Skeletal muscle satellite cell (primary cell): ENCODE measurements at regions not wholly inside any gene's neighbourhood (a gene's known extent, or its start where the extent isn't known, plus 50 kb on each side); places are given as distances from the start of the nearest gene placed in this dataset.
"Not testable (repeated sequence)": the region's sequence is repeated elsewhere in the genome, so short reads cannot be mapped to it uniquely, and the experiment has no call there.

Experiments
- H3K27me3 ChIP-seq: 2 replicates; pipeline ENCODE4 v1.7.0; 2013; ENCODE audit warnings: low read length; ENCODE audit not compliant: control insufficient read depth, insufficient read depth
- H3K36me3 ChIP-seq: 2 replicates; pipeline ENCODE4 v1.7.0; 2013; ENCODE audit warnings: mild to moderate bottlenecking, control low read depth, low read length; ENCODE audit not compliant: insufficient read depth
- H3K4me1 ChIP-seq: 2 replicates; pipeline ENCODE4 v1.7.0; 2013; ENCODE audit warnings: low read length; ENCODE audit not compliant: control insufficient read depth, insufficient read depth
- H3K4me2 ChIP-seq: 2 replicates; pipeline ENCODE4 v1.7.0; 2013; ENCODE audit warnings: mild to moderate bottlenecking, low read length
- H3K4me3 ChIP-seq: 2 replicates; pipeline ENCODE4 v1.7.0; 2013; ENCODE audit warnings: low read length
- H3K9ac ChIP-seq: 2 replicates; pipeline ENCODE4 v1.7.0; 2013; ENCODE audit warnings: mild to moderate bottlenecking, low read depth, low read length, moderate library complexity
- H3K9me3 ChIP-seq: replicated peaks from 2 replicates; pipeline ENCODE4 v1.7.0; 2013; ENCODE audit warnings: mild to moderate bottlenecking, control low read depth, low read length

DNA sequence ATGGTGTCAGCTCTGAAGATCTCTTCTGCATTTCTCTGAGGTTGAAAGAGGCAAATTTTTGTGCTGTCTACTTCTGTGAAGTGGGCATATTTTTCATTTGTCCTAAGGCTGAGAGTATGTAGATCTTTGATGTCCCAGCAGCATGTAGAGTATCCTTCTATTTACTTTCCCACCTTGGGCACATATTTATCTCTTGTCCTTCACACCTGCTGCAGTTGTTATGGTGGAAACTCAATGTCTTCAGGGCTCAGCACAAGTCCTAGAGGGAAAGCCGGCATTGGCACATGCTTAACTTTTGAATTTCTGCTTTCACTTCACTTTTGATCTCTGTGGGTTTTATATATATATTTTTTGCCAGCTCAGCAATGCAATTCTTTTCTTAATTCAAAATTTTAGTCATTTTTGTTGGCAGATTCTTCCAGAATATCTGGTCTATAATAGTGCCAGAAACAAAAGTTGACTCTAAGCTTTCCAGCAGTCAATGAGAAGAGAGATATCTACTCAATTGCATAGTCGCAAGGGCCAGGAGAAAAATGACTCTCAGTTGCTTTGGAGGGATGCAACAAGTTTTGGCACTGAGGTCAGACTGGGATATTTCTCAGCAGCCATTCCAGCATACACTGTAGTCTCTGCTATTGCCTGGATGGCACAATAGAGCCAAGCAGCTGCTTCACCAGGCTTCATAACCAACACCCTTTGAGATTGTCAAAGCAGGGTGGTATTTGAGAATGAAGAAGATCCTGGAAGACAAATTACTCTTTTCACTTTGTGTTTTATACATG is 127.8 kb upstream of the FAT1 start:
- Histone ChIP-seq H3K36me3 (no peaks in the 10 kb centered on the region), H3K9me3 (no peaks in the 10 kb centered on the region), H3K27me3 (no peaks in the 10 kb centered on the region), H3K4me1 (peaks cover 4% of the 10 kb centered on the region), H3K9ac (no peak overlapping the region), H3K4me2 (no peak overlapping the region), H3K4me3 (no peak overlapping the region)

GRCh38 chr4:186852073-186852420 is 128.4 kb upstream of the FAT1 start:
- Histone ChIP-seq H3K4me1 (peaks cover 2% of the 10 kb centered on the region), H3K36me3 (no peaks in the 10 kb centered on the region), H3K4me3 (no peak overlapping the region), H3K9ac (no peak overlapping the region), H3K27me3 (no peaks in the 10 kb centered on the region), H3K4me2 (no peak overlapping the region), H3K9me3 (no peaks in the 10 kb centered on the region)

GRCh38 chr4:186852964-186853391 is 129.3 kb upstream of the FAT1 start:
- H3K4me1 ChIP-seq: peaks cover 2% of the 10 kb centered on the region
- H3K9ac ChIP-seq: no peak overlapping the region
- H3K9me3 ChIP-seq: no peaks in the 10 kb centered on the region
- H3K4me3 ChIP-seq: no peak overlapping the region
- H3K36me3 ChIP-seq: no peaks in the 10 kb centered on the region
- no peaks in the 10 kb centered on the region for H3K27me3 ChIP-seq
- no peak overlapping the region for H3K4me2 ChIP-seq

- no peak overlapping the region for H3K4me3 ChIP-seq
- no peaks in the 10 kb centered on the region for H3K9me3 ChIP-seq
- no peak overlapping the region for H3K4me2 ChIP-seq
- H3K9ac ChIP-seq: no peak overlapping the region
- peaks cover 2% of the 10 kb centered on the region for H3K4me1 ChIP-seq
- H3K36me3 ChIP-seq: no peaks in the 10 kb centered on the region
- H3K27me3 ChIP-seq: no peaks in the 10 kb centered on the region
These were observed 130.6 kb upstream of the FAT1 start for GRCh38 chr4:186854256-186854655.

DNA sequence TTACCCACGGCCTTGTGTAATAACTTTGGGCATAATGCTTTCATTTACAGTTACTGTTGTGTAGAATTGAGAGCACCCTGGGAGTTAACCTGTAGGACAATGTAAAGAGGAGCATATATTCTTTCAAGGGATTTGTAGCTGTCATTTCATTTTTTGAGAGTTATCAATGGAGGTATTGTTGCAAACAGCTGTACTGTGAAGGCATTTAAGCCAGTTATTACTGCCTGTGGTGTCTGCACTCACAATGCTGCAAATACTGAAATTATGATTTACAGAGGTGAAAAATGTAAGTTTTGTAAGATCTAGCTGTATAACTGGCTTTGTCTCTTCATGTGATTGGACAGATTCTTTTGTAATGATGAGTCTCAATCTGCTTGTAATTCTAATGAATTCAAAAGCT is 131.5 kb upstream of the FAT1 start:
- H3K36me3 ChIP-seq: no peaks in the 10 kb centered on the region
- no peak overlapping the region for H3K4me2 ChIP-seq
- no peak overlapping the region for H3K9ac ChIP-seq
- H3K9me3 ChIP-seq: no peaks in the 10 kb centered on the region
- H3K4me3 ChIP-seq: no peak overlapping the region
- H3K27me3 ChIP-seq: no peaks in the 10 kb centered on the region
- H3K4me1 ChIP-seq: peaks cover 2% of the 10 kb centered on the region

DNA sequence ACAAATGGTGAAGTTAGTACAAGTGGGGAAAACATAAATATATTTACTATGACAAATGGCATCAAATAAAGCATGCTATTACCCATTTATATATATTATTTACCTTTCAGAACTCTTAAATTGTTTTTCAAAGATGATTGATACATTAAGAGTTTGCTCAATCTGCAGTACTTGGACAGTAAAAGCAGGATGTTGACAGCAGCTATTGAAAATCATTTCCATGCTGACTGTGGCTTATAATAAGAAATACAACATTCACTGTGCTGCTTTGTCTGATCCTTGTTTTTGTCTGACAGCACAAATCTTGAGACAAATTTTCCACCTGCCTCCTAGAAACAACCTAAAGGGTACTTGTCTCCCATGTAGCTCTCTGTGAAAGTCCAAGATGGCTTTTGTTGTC is 134.1 kb upstream of the FAT1 start:
- Histone ChIP-seq H3K9me3 (no peaks in the 10 kb centered on the region), H3K27me3 (no peaks in the 10 kb centered on the region), H3K9ac (no peak overlapping the region), H3K36me3 (no peaks in the 10 kb centered on the region), H3K4me3 (no peak overlapping the region), H3K4me2 (no peak overlapping the region), H3K4me1 (peaks cover 11% of the 10 kb centered on the region)

DNA sequence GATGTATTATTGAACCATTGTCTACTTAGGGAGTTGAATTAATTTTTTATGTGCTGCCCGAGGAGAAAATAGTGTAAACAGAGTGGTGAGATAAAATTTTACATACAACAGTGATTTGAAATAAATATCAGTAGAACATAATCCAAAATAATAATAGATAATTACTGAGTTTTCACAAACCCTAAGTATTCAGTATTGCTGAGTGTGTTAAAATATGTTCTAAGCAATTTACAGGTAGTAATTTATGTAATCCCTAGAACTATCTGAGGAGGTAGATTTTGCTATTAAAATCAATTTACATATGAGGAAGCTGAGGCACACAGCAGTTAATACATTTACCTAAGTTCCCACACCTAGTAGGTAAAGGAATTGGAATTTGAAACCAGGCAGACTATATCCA is 134.7 kb upstream of the FAT1 start:
- Histone ChIP-seq H3K4me2 (no peak overlapping the region), H3K27me3 (no peaks in the 10 kb centered on the region), H3K9me3 (no peaks in the 10 kb centered on the region), H3K4me1 (peaks cover 11% of the 10 kb centered on the region), H3K4me3 (no peak overlapping the region), H3K9ac (no peak overlapping the region), H3K36me3 (no peaks in the 10 kb centered on the region)

DNA sequence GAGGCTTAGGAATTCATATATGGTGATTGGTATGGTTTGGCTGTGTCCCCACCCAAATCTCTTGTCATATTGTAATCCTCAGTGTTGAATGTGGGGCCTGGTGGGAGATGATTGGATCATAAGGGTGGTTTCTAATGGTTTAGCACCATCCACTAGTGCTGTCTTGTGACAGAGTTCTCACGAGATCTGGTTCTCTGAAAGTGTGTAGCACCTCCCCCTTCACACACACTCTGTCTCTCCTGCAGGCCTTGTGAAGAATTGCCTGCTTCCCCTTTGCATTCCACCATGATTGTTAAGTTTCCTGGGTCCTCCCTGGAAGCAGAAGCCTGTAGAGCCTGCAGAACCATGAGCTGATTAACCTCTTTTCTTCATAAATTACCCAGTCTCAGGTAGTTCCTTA is 135.8 kb upstream of the FAT1 start:
- no peaks in the 10 kb centered on the region for H3K27me3 ChIP-seq
- peaks cover 9% of the 10 kb centered on the region for H3K4me1 ChIP-seq
- H3K4me2 ChIP-seq: no peak overlapping the region
- no peaks in the 10 kb centered on the region for H3K9me3 ChIP-seq
- H3K4me3 ChIP-seq: no peak overlapping the region
- no peaks in the 10 kb centered on the region for H3K36me3 ChIP-seq
- H3K9ac ChIP-seq: no peak overlapping the region

DNA sequence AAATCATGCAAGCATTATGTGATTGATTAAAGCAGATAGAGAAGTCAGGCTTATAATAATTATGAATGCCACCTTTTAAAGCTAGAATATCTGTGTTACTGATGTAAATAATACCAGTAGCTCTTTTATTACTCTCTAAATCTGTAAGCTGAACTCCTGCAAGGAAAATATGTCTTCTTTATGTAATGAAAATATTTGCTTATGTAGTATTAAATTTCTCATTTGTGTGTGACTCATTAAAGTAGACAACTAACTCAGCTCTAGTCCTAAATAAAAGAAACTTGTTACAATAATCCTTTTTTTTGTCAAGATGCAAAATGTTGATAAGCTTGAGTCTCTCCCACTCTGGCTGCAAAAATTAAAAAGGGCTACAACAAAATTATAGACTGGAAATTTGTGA is 137.7 kb upstream of the FAT1 start:
- no peaks in the 10 kb centered on the region for H3K27me3 ChIP-seq
- H3K4me2 ChIP-seq: no peak overlapping the region
- peaks cover 9% of the 10 kb centered on the region for H3K4me1 ChIP-seq
- H3K9ac ChIP-seq: no peak overlapping the region
- no peaks in the 10 kb centered on the region for H3K9me3 ChIP-seq
- H3K36me3 ChIP-seq: no peaks in the 10 kb centered on the region
- no peak overlapping the region for H3K4me3 ChIP-seq

DNA sequence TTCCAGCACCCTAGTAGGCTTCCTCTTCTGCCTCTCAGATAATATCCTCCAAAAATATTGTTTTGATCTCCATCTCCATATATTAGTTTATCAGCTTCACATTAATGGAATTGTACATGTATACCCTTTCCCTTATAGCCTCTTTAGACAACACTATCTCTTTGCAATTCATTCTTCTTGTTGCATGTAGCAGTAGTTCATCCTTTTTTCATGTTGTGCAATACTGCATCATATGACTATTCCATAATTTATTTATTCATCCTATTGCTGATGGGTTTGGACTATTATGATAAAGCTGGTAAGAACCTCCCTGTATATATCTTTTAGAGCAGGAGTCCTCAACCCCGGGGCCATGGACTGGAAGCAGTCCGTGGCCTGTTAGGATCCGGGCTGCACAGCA is 148.2 kb upstream of the FAT1 start:
- Histone ChIP-seq H3K4me2 (no peak overlapping the region), H3K4me1 (no peaks in the 10 kb centered on the region), H3K27me3 (no peaks in the 10 kb centered on the region), H3K9ac (no peak overlapping the region), H3K36me3 (no peaks in the 10 kb centered on the region), H3K9me3 (no peaks in the 10 kb centered on the region), H3K4me3 (no peak overlapping the region)

GRCh38 chr4:186873095-186873494 is 149.4 kb upstream of the FAT1 start:
- not testable (repeated sequence) for H3K4me3 ChIP-seq, H3K4me2 ChIP-seq, H3K9me3 ChIP-seq, H3K27me3 ChIP-seq, H3K36me3 ChIP-seq, H3K9ac ChIP-seq, H3K4me1 ChIP-seq

- Histone ChIP-seq H3K9me3 (no peaks in the 10 kb centered on the region), H3K9ac (no peak overlapping the region), H3K4me3 (no peak overlapping the region), H3K4me2 (no peak overlapping the region), H3K27me3 (no peaks in the 10 kb centered on the region), H3K4me1 (no peaks in the 10 kb centered on the region), H3K36me3 (no peaks in the 10 kb centered on the region)
These were observed 151.8 kb upstream of the FAT1 start for GRCh38 chr4:186875476-186875875.
